Naive B cell (primary cell): ENCODE measurements at regions not wholly inside any gene's neighbourhood (a gene's known extent, or its start where the extent isn't known, plus 50 kb on each side); places are given as distances from the start of the nearest gene placed in this dataset.
A peak's percentile ranks its signal among the peaks of the same experiment; 100 is the strongest.

Experiments
- ATAC-seq, 2 donors: fragments of 150-1000 bp; cut with Tn5 transposase; 2 replicates each; pipeline ENCODE4 v1.10.0; 2021; ENCODE audit warnings: low read depth in 2 of 2, mild to moderate bottlenecking in 2 of 2, moderate library complexity in 2 of 2
- DNase-seq: peaks from one replicate; pipeline ENCODE4 v3.0.0; 2022
- H3K27ac Mint-ChIP-seq, 6 donors: one replicate each; pipeline ENCODE4 v1.8.0; 2020 to 2022; ENCODE audit warnings: mild to moderate bottlenecking in 6 of 6, mixed read lengths in 6 of 6, moderate library complexity in 5 of 6, inconsistent platforms in 2 of 6
- H3K27me3 Mint-ChIP-seq, 3 donors: one replicate each; pipeline ENCODE4 v1.8.0; 2021 to 2022; ENCODE audit warnings: mixed read lengths in 3 of 3, mild to moderate bottlenecking in 1 of 3
- H3K36me3 Mint-ChIP-seq, 2 donors: one replicate each; pipeline ENCODE4 v1.8.0; 2020 to 2022; ENCODE audit warnings: mixed read lengths in 2 of 2, inconsistent platforms in 1 of 2, mild to moderate bottlenecking in 1 of 2
- H3K4me1 Mint-ChIP-seq, 3 donors: one replicate each; pipeline ENCODE4 v1.8.0; 2020 to 2022; ENCODE audit warnings: mixed read lengths in 3 of 3, inconsistent platforms in 1 of 3, mild to moderate bottlenecking in 1 of 3, moderate library complexity in 1 of 3
- H3K4me3 Mint-ChIP-seq, 8 donors: one replicate each; pipeline ENCODE4 v1.8.0; 2020 to 2022; ENCODE audit warnings: mild to moderate bottlenecking in 8 of 8, mixed read lengths in 8 of 8, moderate library complexity in 8 of 8, inconsistent platforms in 2 of 8
- H3K9me3 Mint-ChIP-seq, 7 donors: one replicate each; pipeline ENCODE4 v1.8.0; 2020 to 2022; ENCODE audit warnings: mixed read lengths in 7 of 7, mild to moderate bottlenecking in 5 of 7, inconsistent platforms in 2 of 7, moderate library complexity in 1 of 7

- Mint-ChIP-seq H3K9me3 (no peaks in the 10 kb centered on the region), H3K4me3 (peak overlapping the region in 1 of 8 donors; percentile 28), H3K36me3 (peaks cover 8 to 17% of the 10 kb centered on the region in 2 donors), H3K27me3 (no peaks in the 10 kb centered on the region), H3K4me1 (peaks cover 25 to 33% (median 32%) of the 10 kb centered on the region in 3 donors), H3K27ac (peak overlapping the region in 3 of 6 donors; percentile 27 to 93 (median 39))
- no peak for DNase-seq
- ATAC-seq, result no peak
These were observed 89.9 kb downstream of the CD83 start for GRCh38 chr6:14207448-14207847.

GRCh38 chr6:14209000-14209399, 91.4 kb downstream of the CD83 start:
- peaks cover 35 to 47% (median 42%) of the 10 kb centered on the region in 3 donors for H3K4me1 Mint-ChIP-seq
- no peak for ATAC-seq
- DNase-seq, result no peak
- no peaks in the 10 kb centered on the region for H3K27me3 Mint-ChIP-seq
- peaks cover 5 to 8% of the 10 kb centered on the region in 2 donors for H3K36me3 Mint-ChIP-seq
- H3K4me3 Mint-ChIP-seq, result peak overlapping the region in 2 of 8 donors; percentile 47 to 89
- H3K9me3 Mint-ChIP-seq, result peaks cover 0 to 2% (median 0%) of the 10 kb centered on the region in 7 donors
- H3K27ac Mint-ChIP-seq, result peak overlapping the region; percentile 54 to 97 (median 78)

- H3K9me3 Mint-ChIP-seq, result peaks cover 0 to 2% (median 0%) of the 10 kb centered on the region in 7 donors
- ATAC-seq, result no peak
- no peak for DNase-seq
These were observed 92.5 kb downstream of the CD83 start for GRCh38 chr6:14210077-14210476.

DNA sequence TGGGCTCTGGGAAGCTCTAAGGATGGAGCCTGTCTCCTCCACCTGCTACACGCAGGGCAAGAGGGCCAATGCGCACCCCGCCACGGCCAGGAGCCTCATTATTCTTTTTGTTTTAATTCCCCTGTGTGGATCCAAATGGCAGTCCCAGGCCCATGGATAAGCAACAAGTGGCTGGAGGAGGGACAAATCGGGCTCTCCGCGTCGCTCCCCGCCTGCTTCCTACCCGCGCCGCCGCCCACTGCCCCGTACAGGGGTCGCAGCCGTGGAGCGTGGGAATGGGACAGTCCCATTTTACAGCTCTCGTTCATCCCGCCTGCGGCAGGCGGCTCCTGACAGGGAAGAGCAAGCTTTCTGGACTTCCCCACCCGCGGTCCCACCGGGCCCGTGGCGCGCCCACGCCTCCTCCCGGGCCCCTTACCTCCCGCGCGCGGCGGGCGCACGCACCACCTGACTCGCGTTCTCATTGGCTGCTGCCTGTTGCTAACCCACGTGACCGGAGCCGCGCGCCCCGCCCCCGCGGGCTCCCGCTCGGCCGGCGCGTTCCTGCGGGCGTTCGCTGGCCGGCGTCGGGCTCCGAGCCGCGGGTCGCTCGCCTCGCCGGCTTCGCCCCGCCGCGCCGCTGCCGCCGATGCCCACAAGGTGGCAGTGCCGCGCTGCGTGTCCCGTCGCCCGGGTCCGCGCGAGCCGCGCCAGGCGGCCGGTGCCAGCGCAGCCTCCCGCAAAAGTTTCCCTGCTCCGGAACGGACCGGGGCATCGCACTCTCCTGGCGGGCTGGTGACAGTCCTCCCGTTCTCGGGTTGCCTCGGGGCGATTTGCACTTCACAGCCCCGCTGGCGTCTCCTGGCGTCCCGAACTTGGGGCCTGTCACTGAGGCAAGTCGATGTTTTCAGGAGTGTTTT, 93.3 kb downstream of the CD83 start:
- H3K4me1 Mint-ChIP-seq, result peaks cover 39 to 62% (median 55%) of the 10 kb centered on the region in 3 donors
- peak overlapping the region; percentile 93 to 99 (median 97) for H3K27ac Mint-ChIP-seq
- no peaks in the 10 kb centered on the region for H3K27me3 Mint-ChIP-seq
- H3K9me3 Mint-ChIP-seq, result peaks cover 0 to 2% (median 0%) of the 10 kb centered on the region in 7 donors
- DNase-seq, result peak; percentile 98
- peak; percentile 85 to 90 for ATAC-seq
- peak overlapping the region; percentile 80 to 95 (median 92) for H3K4me3 Mint-ChIP-seq
- peaks cover 0 to 4% of the 10 kb centered on the region in 2 donors for H3K36me3 Mint-ChIP-seq

More at GRCh38 chr6:14210077-14210476, 92.5 kb downstream of the CD83 start:
- Mint-ChIP-seq H3K36me3 (no peaks in the 10 kb centered on the region), H3K4me1 (peaks cover 35 to 57% (median 51%) of the 10 kb centered on the region in 3 donors), H3K4me3 (peak overlapping the region; percentile 80 to 91 (median 88)), H3K27me3 (no peaks in the 10 kb centered on the region), H3K27ac (peak overlapping the region; percentile 79 to 97 (median 92))

GRCh38 chr6:14211562-14211942, 94.0 kb downstream of the CD83 start:
- peak overlapping the region; percentile 80 to 95 (median 92) for H3K4me3 Mint-ChIP-seq
- DNase-seq (no peak), ATAC-seq (peak; percentile 16 to 19)
- peaks cover 0 to 6% of the 10 kb centered on the region in 2 donors for H3K36me3 Mint-ChIP-seq
- H3K27ac Mint-ChIP-seq, result peak overlapping the region; percentile 93 to 99 (median 97)
- no peaks in the 10 kb centered on the region for H3K27me3 Mint-ChIP-seq
- H3K4me1 Mint-ChIP-seq, result peaks cover 39 to 65% (median 55%) of the 10 kb centered on the region in 3 donors
- peaks cover 0 to 2% (median 0%) of the 10 kb centered on the region in 7 donors for H3K9me3 Mint-ChIP-seq

DNA sequence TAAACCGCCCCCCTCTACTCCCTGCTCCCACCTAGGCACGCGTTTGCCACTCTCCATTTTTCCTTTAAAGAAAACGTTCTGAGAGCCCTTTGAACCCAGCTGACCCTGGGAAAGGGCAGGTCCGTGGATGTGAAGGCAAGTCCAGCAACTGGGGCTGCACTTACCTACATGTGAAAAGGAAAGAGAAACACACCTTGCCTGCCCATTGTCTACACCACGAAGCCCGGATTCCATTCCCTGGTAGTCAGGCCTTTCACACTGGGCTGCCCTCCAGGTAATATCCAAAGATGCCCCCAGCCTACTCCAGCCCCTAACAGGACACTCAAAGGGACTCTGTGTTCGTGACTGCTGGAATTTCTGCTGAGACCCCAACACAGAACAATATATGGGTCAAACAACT, 94.4 kb downstream of the CD83 start:
- H3K27me3 Mint-ChIP-seq, result no peaks in the 10 kb centered on the region
- ATAC-seq (no peak), DNase-seq (no peak)
- peaks cover 0 to 6% of the 10 kb centered on the region in 2 donors for H3K36me3 Mint-ChIP-seq
- peak overlapping the region; percentile 80 to 95 (median 92) for H3K4me3 Mint-ChIP-seq
- H3K4me1 Mint-ChIP-seq, result peaks cover 39 to 69% (median 55%) of the 10 kb centered on the region in 3 donors
- peaks cover 0 to 2% (median 0%) of the 10 kb centered on the region in 7 donors for H3K9me3 Mint-ChIP-seq
- peak overlapping the region; percentile 93 to 99 (median 97) for H3K27ac Mint-ChIP-seq

DNA sequence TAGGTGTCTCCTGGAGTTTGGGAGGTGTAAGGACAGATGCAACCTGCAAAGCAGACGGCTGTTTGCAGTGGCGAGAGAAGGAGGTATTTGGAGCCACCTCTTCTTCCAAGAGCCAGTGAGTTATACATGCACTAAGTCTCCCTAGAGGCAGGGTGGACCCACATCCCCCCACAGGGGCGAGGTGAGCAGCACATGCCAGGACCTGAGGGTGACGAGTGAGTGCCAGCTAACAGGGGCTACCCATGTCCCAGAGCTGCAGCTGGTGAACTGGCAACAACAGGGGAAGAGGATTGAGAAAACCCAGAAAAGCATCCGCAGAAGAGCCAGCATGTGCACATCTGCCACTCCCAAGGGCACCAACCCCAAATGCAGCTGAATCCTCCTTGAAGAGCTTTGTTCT, 95.1 kb downstream of the CD83 start:
- Mint-ChIP-seq H3K27me3 (no peaks in the 10 kb centered on the region), H3K4me3 (peak overlapping the region in 7 of 8 donors; percentile 80 to 95 (median 94)), H3K9me3 (peaks cover 0 to 2% (median 0%) of the 10 kb centered on the region in 7 donors), H3K27ac (peak overlapping the region in 5 of 6 donors; percentile 49 to 99 (median 97)), H3K4me1 (peaks cover 39 to 71% (median 55%) of the 10 kb centered on the region in 3 donors), H3K36me3 (peaks cover 0 to 6% of the 10 kb centered on the region in 2 donors)
- no peak for DNase-seq
- no peak for ATAC-seq

DNA sequence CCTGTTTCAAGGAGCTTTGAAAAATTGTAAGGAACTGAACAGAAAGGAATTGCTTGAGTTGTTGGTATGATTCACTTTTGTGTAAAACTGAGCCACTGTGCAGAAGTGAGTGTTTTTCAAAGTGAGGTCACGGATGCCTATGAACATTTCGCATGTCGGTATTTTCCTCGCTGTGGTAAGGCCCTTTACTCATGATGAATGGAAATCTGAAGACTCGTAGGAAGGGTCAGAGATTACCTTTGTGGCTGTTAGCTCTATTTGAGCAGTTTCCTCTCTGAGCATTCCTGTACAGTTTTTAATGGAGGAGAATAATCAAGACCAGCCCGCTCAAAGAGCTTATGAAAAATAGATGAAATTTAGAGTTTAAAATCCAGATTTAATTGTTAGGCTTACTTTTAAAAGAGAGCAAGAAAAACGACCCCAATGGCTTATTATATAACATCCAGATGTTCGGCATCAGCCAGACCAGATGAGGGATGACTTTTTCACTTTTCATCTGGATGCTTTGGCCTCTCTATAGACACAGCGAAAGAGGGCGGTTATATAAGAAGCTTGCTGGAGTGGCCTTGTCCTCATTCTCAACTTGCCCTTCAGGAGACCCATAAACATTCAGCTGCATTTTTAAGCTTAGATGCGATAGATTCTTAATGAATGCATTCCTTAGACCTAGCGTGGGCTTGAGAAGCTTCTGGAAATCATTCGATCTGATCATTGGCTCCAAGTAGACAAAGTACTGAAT, 99.5 kb downstream of the CD83 start:
- peaks cover 0 to 6% of the 10 kb centered on the region in 2 donors for H3K36me3 Mint-ChIP-seq
- peak overlapping the region in 1 of 8 donors; percentile 17 for H3K4me3 Mint-ChIP-seq
- H3K9me3 Mint-ChIP-seq, result peaks cover 0 to 2% (median 0%) of the 10 kb centered on the region in 7 donors
- no peak for DNase-seq
- H3K27me3 Mint-ChIP-seq, result no peaks in the 10 kb centered on the region
- peak overlapping the region in 5 of 6 donors; percentile 7 to 80 (median 45) for H3K27ac Mint-ChIP-seq
- H3K4me1 Mint-ChIP-seq, result peaks cover 38 to 86% (median 51%) of the 10 kb centered on the region in 3 donors
- no peak for ATAC-seq

- no peak for DNase-seq
- ATAC-seq, result peak in 1 of 2 donors; percentile 47
- Mint-ChIP-seq H3K9me3 (no peaks in the 10 kb centered on the region), H3K36me3 (peaks cover 0 to 6% of the 10 kb centered on the region in 2 donors), H3K4me3 (peak overlapping the region in 5 of 8 donors; percentile 1 to 73 (median 35)), H3K27me3 (no peaks in the 10 kb centered on the region), H3K4me1 (peaks cover 36 to 86% (median 48%) of the 10 kb centered on the region in 3 donors), H3K27ac (peak overlapping the region in 4 of 6 donors; percentile 41 to 94 (median 62))
These were observed 100.4 kb downstream of the CD83 start for GRCh38 chr6:14217728-14218518.

DNA sequence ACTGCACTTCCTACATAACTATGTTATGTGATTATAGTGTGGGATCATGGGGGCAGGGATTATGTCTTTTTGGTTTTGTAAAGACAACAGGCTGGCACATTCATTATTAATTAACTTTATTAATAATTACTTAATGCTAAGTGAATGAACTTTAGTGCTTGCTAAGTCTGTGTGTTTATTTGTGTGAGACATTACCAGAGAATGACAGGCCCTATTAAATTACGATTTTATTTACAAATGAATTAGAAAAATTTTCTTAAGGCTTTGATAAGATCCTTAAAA, 100.9 kb downstream of the CD83 start:
- H3K4me1 Mint-ChIP-seq, result peaks cover 35 to 86% (median 48%) of the 10 kb centered on the region in 3 donors
- peaks cover 0 to 6% of the 10 kb centered on the region in 2 donors for H3K36me3 Mint-ChIP-seq
- H3K4me3 Mint-ChIP-seq, result peak overlapping the region in 5 of 8 donors; percentile 1 to 73 (median 35)
- H3K27me3 Mint-ChIP-seq, result no peaks in the 10 kb centered on the region
- no peak overlapping the region for H3K27ac Mint-ChIP-seq
- no peak for DNase-seq
- ATAC-seq, result no peak
- H3K9me3 Mint-ChIP-seq, result no peaks in the 10 kb centered on the region

DNA sequence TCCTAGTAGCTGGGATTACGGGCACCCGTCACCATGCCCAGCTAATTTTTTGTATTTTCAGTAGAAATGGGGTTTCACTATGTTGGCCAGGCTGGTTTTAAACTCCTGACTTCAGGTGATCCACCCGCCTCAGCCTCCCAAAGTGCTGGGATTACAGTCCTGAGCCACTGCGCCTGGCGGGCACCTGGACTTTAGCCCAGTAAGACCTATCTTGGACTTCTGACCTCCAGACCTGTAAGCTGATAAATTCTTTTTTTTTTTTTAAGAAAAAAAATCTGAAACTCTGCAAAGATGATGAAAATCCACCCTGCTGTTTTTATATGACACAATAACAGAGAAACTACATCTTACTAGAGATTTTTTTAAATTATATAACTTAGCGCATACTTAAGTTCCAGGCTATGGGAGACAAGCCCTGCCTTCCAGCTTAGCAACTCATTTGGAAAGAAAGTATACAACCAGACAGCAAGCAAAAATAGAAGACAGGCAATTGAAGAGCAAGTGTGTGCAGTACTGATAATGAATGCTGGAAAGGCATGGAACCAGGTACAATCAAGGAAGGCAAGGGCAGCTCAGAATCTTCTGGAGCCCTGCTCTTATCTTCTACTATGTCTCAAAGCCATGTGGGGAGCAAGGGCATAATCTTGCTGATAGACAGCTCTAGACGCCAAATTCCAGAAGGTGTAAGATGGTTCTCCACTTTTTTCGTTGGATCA, 104.2 kb downstream of the CD83 start:
- H3K36me3 Mint-ChIP-seq, result no peaks in the 10 kb centered on the region
- ATAC-seq (no peak), DNase-seq (no peak)
- H3K4me1 Mint-ChIP-seq, result peaks cover 49 to 87% (median 57%) of the 10 kb centered on the region in 3 donors
- H3K4me3 Mint-ChIP-seq, result no peak overlapping the region
- H3K27me3 Mint-ChIP-seq, result no peaks in the 10 kb centered on the region
- peak overlapping the region in 1 of 6 donors; percentile 52 for H3K27ac Mint-ChIP-seq
- no peaks in the 10 kb centered on the region for H3K9me3 Mint-ChIP-seq

DNA sequence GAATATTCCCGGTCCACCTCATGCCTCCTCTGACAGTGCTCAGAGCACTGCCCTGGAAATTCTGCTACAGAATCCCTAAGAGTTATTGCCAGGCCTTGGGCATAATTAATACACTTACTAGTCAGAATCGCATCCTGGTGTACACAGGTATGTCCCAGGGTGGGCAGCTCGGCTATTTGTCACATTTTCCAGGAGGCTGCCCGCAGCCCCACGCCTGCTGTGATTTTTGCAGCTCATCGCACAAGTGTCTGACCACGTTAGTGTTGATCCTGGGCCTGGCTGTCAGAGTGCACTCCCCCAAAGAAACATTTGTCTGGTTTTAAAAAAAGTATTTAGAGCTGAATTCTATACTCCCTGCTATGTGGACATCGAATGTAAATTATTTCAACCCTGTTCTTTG, 105.4 kb downstream of the CD83 start:
- H3K4me3 Mint-ChIP-seq, result no peak overlapping the region
- DNase-seq (no peak), ATAC-seq (no peak)
- H3K9me3 Mint-ChIP-seq, result peaks cover 0 to 2% (median 0%) of the 10 kb centered on the region in 7 donors
- H3K27ac Mint-ChIP-seq, result peak overlapping the region in 3 of 6 donors; percentile 25 to 50 (median 38)
- no peaks in the 10 kb centered on the region for H3K27me3 Mint-ChIP-seq
- peaks cover 0 to 9% of the 10 kb centered on the region in 2 donors for H3K36me3 Mint-ChIP-seq
- peaks cover 56 to 88% (median 65%) of the 10 kb centered on the region in 3 donors for H3K4me1 Mint-ChIP-seq
